T-helper 1 cell treated with Interleukin-12 subunit alpha and Interleukin-12 subunit beta and Interleukin-4 antibody, amounts not matched to agents 30 μg/mL and 1 μg/mL, for 36 hours (primary cell): ENCODE measurements at regions not wholly inside any gene's neighbourhood (a gene's known extent, or its start where the extent isn't known, plus 50 kb on each side); places are given as distances from the start of the nearest gene placed in this dataset.

Experiments
- H3K27ac Mint-ChIP-seq: one replicate; pipeline ENCODE4 v1.8.0; 2021; ENCODE audit warnings: mild to moderate bottlenecking, mixed read lengths
- H3K27me3 Mint-ChIP-seq: one replicate; pipeline ENCODE4 v1.8.0; 2021; ENCODE audit warnings: low read depth, mixed read lengths
- H3K36me3 Mint-ChIP-seq: one replicate; pipeline ENCODE4 v1.8.0; 2021; ENCODE audit warnings: low read depth, mixed read lengths
- H3K4me1 Mint-ChIP-seq: one replicate; pipeline ENCODE4 v1.8.0; 2021; ENCODE audit warnings: low read depth, mixed read lengths
- H3K4me3 Mint-ChIP-seq: one replicate; pipeline ENCODE4 v1.8.0; 2021; ENCODE audit warnings: mild to moderate bottlenecking, moderate library complexity, mixed read lengths
- H3K9me3 Mint-ChIP-seq: one replicate; pipeline ENCODE4 v1.8.0; 2021; ENCODE audit warnings: mixed read lengths

DNA sequence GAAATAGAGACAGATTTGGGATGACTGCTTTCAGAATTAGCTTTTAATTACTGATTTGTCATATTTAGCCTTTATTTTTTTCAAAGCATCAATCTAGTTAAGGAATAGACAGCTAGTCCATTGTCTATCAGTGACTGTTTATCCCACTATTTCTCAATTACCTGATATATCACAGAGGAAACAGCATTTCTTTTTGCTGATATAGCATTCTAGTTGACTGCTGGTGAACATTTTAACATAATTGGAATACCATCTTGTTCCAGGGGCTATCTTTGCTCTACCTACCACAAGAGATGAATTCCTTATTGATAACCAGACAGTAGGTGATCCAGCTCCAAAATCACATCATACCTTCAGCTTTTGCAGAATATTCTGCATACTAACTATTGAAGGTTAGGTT lies 982.7 kb downstream of the SQOR start:
- no peaks in the 10 kb centered on the region for H3K36me3 Mint-ChIP-seq
- H3K4me1 Mint-ChIP-seq = no peaks in the 10 kb centered on the region
- no peak overlapping the region for H3K27ac Mint-ChIP-seq
- H3K9me3 Mint-ChIP-seq = peaks cover 19% of the 10 kb centered on the region
- H3K4me3 Mint-ChIP-seq = no peak overlapping the region
- no peaks in the 10 kb centered on the region for H3K27me3 Mint-ChIP-seq

DNA sequence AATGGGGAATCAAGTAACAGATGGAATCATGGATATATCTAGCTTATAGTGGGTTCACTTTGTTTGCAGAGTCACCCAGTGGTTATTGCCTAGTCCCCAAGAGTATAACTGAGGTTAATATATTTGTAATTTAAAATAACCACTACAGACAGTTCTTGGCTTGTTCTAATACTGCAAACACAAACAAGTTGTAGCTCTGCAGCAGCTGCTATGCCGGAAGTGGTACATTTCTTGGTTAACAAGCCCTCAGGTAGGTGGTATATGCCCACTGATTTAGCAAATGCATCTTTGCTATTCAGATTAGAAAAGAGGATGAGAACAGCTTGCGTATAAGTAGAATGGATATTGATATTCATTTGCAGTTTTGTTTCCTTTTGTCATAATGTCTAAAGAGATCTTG lies 984.2 kb downstream of the SQOR start:
- Mint-ChIP-seq H3K36me3 (no peaks in the 10 kb centered on the region), H3K4me3 (no peak overlapping the region), H3K27me3 (no peaks in the 10 kb centered on the region)

DNA sequence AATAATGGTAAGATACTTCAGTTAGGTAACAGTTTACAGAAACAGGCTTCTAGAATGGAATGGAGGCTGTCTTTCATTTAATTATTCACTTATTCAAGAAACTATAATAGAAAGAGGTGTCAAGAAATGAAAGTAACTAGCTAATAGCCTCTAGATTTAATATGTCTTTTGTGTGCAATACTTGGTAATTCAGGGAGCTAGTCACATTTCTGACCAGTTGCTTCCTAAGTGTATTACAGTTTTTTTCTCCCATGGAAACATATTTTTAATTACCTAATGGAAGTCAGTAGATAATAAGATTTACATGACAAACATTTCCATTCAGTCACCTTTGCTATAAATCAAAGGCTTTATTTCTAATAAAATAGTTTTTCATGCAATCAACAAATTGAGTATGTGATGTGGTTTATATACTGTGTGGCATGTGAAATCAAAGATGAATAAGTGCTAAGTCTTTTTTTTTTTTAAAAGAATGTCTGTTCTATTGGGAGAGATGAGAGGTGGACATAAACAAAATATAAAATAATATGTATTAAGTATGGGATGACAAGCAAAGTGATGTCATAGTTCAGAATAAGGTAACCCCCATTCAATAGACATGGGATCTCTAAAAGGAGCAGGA lies 985.7 kb downstream of the SQOR start:
- H3K4me1 Mint-ChIP-seq = no peaks in the 10 kb centered on the region
- H3K27ac Mint-ChIP-seq = no peak overlapping the region
- H3K4me3 Mint-ChIP-seq = no peak overlapping the region
- no peaks in the 10 kb centered on the region for H3K27me3 Mint-ChIP-seq
- H3K36me3 Mint-ChIP-seq = no peaks in the 10 kb centered on the region
- H3K9me3 Mint-ChIP-seq = peaks cover 31% of the 10 kb centered on the region

More for the DNA sequence above, 984.2 kb downstream of the SQOR start:
- peaks cover 23% of the 10 kb centered on the region for H3K9me3 Mint-ChIP-seq
- no peaks in the 10 kb centered on the region for H3K4me1 Mint-ChIP-seq
- no peak overlapping the region for H3K27ac Mint-ChIP-seq

DNA sequence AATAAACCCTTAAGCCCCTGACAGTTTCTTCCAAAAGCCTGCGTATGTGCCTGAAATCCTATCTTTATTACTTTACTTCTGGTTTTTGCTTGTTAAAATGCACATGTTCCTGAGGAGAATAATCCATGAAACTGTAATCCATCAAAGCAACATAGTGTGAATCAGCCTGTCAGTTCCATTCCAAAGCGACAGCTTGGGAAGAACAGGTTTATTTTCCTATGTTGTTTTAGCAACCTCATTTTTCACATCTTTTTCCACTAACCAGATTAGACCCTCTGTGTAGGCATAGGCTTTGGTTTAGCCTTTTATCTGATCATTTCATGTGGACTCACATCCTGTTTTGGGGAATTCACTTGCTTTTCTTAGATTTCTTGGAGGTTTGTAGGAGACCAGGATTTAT lies 988.0 kb downstream of the SQOR start:
- H3K4me1 Mint-ChIP-seq = no peaks in the 10 kb centered on the region
- H3K27me3 Mint-ChIP-seq = no peaks in the 10 kb centered on the region
- peaks cover 35% of the 10 kb centered on the region for H3K9me3 Mint-ChIP-seq
- H3K27ac Mint-ChIP-seq = no peak overlapping the region
- H3K4me3 Mint-ChIP-seq = no peak overlapping the region
- no peaks in the 10 kb centered on the region for H3K36me3 Mint-ChIP-seq

DNA sequence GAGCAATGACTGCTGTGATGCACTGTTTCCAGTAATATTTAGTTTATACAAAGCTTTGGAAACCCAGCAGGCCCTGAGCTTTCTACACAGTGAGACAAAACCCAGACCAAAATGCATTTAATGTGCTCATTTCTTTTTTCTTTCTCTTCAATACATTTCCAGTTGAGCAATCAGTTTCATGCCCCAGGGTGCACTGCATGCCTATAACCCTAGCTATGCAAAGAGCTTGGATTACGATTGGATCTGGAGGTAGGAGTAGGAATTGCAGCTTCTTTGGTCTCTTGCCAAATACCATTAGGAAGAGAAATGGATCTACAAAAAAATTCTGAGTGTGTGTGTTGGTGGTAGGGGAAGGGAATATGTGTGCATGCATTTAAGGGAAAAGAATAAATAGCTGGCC lies 1001.4 kb downstream of the SQOR start:
- no peak overlapping the region for H3K27ac Mint-ChIP-seq
- no peaks in the 10 kb centered on the region for H3K36me3 Mint-ChIP-seq
- H3K4me3 Mint-ChIP-seq = no peak overlapping the region
- H3K4me1 Mint-ChIP-seq = no peaks in the 10 kb centered on the region
- no peaks in the 10 kb centered on the region for H3K27me3 Mint-ChIP-seq
- peaks cover 8% of the 10 kb centered on the region for H3K9me3 Mint-ChIP-seq

DNA sequence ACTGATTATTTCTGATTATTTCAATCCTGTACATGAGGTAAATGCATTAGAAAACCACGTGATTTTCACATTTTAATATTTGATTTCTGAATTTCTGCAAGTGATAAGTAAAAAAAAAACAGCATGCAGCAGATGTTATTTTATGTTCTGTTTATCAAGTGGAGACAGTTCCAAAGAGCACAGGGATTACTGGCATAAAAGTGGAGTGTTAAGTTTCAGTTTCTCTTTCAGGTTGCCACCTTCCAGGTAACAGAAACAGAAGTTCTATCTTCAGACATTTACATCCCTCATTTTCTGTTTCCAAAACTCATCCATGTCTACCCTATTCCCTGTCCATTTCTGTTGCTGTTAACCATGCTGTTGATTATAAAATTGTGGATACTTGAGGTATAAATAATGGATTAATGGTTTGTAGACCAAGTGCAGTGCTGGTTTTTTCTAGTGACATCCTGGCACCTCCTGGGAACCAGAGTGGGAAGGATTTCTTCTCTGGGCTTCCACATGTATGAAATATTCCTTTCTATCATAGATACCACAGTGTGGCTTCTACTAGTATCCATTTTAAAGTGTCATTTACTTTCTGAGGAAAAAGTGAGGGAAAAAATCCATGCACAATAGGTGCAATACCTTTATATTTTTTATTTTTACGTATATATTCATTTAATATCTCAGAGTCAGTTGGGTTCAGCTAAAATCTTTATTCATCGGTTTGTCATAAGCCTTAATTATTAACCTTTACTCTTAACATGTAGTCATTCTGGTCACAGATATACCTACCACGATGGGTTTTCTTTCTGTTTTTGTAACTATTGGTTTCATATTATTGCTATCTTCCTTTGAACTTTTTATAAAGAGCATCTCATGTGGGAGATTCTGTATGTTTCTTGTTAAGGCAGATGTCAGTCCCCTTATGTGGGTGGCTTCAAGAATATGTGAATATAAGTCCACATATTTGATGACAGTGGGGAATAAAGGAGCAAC lies 1010.0 kb downstream of the SQOR start:
- H3K9me3 Mint-ChIP-seq = peaks cover 3% of the 10 kb centered on the region
- H3K27me3 Mint-ChIP-seq = no peaks in the 10 kb centered on the region
- no peak overlapping the region for H3K27ac Mint-ChIP-seq
- no peak overlapping the region for H3K4me3 Mint-ChIP-seq
- no peaks in the 10 kb centered on the region for H3K4me1 Mint-ChIP-seq
- H3K36me3 Mint-ChIP-seq = no peaks in the 10 kb centered on the region

DNA sequence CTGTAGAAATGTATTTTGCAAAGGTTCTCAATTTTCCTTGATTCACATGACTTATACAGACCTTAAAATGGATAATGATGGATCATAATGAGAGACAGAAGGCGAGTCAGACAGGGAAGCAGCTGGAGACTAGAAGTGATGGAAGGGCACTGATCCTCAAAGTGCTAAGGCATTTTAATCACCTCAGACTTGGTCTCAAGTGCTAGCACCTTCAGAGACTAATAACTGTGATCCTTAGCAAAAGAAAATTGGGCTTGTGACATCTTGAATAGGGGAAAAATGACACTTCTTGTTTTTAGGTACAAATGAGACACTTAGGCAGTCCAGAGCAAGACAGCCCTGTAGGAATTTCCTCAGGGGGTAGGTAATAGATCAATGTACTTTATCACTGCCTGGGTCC lies 1011.7 kb downstream of the SQOR start:
- H3K36me3 Mint-ChIP-seq = no peaks in the 10 kb centered on the region
- H3K4me3 Mint-ChIP-seq = no peak overlapping the region

DNA sequence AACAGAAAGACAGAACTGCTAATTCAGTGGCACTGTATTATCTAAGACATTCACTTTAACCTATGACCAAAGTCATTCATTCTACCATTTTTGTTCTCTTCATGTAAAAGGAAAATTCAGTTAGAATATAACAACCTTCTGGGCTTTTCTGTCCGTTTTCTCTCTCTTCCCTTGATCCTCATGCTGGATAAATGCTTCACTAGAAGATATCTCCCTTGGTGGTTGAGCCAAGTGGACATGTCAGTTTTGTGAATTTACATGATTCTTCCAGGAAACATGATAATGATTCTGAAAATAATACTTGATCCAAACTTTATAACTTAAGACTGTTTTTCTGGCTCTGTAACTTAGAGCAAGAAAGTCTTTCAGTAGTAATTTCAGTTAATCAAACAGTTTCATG lies 1012.2 kb downstream of the SQOR start:
- Mint-ChIP-seq H3K9me3 (peaks cover 2% of the 10 kb centered on the region), H3K27ac (no peak overlapping the region), H3K4me3 (no peak overlapping the region), H3K27me3 (no peaks in the 10 kb centered on the region), H3K36me3 (no peaks in the 10 kb centered on the region), H3K4me1 (no peaks in the 10 kb centered on the region)

More for the DNA sequence above, 1011.7 kb downstream of the SQOR start:
- Mint-ChIP-seq H3K9me3 (peaks cover 2% of the 10 kb centered on the region), H3K4me1 (no peaks in the 10 kb centered on the region), H3K27me3 (no peaks in the 10 kb centered on the region), H3K27ac (no peak overlapping the region)

DNA sequence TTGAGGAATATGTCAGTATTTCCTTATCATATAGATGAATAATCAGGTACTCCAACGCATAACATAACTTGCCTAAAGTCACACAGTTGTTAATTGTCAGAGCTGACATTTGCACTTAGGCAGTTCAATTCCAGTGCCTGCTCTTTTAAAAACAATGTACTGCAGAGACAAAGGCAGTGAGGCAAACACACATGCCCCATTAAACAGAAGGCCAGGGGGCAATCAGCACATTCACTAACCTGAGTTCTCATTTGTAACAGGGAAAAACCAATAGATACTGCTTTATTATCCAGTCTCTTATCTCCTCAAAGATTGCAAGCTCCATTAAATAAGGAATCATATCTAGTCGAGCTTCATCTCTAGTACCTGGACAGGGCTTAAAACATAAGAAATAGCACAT lies 1017.4 kb downstream of the SQOR start:
- H3K27me3 Mint-ChIP-seq = no peaks in the 10 kb centered on the region
- no peaks in the 10 kb centered on the region for H3K4me1 Mint-ChIP-seq
- no peak overlapping the region for H3K4me3 Mint-ChIP-seq
- no peaks in the 10 kb centered on the region for H3K36me3 Mint-ChIP-seq
- peaks cover 7% of the 10 kb centered on the region for H3K9me3 Mint-ChIP-seq
- no peak overlapping the region for H3K27ac Mint-ChIP-seq

DNA sequence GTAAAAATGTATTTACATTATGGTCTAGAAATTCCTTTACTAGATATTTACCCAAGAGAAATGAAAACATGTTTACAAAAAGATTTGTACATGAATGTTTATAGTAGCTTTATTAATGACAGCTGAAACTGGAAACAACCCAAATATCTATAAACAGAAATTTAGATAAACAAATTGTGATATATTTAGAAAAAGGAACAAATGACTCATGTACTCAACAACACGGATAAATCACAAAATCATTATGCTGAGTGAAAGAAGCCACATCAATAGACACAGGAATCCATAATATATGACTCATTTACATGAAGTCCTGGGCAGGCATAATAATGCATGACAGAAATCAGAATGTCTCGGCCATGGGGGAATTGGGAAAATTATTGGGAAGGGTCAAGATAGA lies 1020.2 kb downstream of the SQOR start:
- Mint-ChIP-seq H3K36me3 (no peaks in the 10 kb centered on the region), H3K4me1 (no peaks in the 10 kb centered on the region)

DNA sequence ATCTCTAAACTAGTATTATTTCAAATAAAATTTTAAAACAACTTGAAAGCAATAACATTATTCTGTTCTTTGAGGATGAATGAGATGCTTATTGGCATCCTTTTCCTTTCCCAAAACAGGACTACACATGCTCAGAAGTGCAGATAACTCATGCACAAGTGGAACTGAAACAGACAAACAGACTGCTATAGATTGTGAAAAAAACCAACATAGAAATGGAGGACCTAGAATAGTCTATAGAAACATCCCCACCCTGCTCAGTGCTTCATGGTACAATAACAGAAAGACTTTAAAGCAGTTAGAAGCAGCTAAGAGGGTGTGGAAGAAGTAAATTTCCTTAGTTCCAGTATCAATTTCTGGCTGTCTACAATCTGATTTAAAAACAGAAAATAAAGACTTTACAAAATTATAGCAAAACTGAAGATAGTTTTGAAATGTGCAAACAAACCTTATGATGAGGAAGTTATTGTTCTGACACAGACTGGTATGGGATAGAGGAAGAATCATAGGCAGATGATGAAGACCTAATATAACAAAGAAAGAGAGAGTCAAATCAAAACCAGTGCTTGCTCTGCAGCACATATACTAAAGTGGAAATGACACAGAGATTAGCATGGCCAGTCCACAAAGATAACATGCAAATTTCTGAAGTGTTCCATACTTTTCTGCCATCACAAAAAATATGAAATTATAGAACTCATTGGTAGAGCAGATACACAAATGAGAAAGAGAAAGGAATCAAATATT lies 1025.4 kb downstream of the SQOR start:
- Mint-ChIP-seq H3K4me3 (no peak overlapping the region), H3K27ac (no peak overlapping the region), H3K9me3 (peaks cover 16% of the 10 kb centered on the region), H3K4me1 (no peaks in the 10 kb centered on the region), H3K27me3 (no peaks in the 10 kb centered on the region), H3K36me3 (no peaks in the 10 kb centered on the region)

More for the DNA sequence above, 1020.2 kb downstream of the SQOR start:
- no peaks in the 10 kb centered on the region for H3K27me3 Mint-ChIP-seq
- no peak overlapping the region for H3K4me3 Mint-ChIP-seq
- H3K9me3 Mint-ChIP-seq = peaks cover 5% of the 10 kb centered on the region
- H3K27ac Mint-ChIP-seq = no peak overlapping the region

DNA sequence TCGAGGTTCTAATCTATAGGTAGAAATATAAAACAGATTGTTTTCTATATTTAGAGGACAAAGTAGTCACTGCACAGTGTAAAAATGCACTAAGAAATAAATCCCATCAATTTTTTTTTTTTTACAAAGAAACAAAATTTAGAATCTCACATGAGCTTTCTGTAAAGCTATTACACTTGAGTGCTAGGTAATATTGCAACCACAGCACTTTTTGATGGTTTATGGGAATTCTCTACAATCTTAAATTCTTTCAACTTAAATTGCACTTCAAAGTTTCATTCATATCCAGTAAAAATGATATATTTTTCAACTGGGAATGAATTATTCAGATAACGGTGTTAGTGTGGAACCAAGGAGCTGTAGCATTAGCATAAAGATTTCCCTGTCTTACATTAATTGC lies 1035.4 kb downstream of the SQOR start:
- H3K27me3 Mint-ChIP-seq = no peaks in the 10 kb centered on the region
- H3K36me3 Mint-ChIP-seq = no peaks in the 10 kb centered on the region
- peaks cover 14% of the 10 kb centered on the region for H3K9me3 Mint-ChIP-seq
- H3K27ac Mint-ChIP-seq = no peak overlapping the region
- H3K4me1 Mint-ChIP-seq = no peaks in the 10 kb centered on the region
- H3K4me3 Mint-ChIP-seq = no peak overlapping the region

DNA sequence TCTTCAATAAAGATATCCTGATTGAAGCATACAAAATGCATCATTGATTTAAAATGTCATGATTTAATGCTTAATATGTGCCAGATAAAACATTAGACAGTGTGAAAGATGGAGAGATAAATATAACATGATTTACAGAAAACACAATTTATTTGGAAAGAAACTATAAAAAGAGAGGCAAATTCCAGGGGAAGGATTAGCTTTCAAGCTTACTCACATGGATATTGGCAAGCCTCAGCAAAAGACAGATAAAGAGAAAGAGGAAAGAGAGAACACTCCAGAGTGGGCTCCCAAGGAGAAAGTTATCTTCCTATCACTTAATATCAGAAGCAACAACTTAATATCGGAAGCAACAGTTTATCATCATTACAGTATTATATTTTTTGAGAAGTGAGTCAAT lies 1036.5 kb downstream of the SQOR start:
- Mint-ChIP-seq H3K9me3 (peaks cover 14% of the 10 kb centered on the region), H3K36me3 (no peaks in the 10 kb centered on the region), H3K27me3 (no peaks in the 10 kb centered on the region)

DNA sequence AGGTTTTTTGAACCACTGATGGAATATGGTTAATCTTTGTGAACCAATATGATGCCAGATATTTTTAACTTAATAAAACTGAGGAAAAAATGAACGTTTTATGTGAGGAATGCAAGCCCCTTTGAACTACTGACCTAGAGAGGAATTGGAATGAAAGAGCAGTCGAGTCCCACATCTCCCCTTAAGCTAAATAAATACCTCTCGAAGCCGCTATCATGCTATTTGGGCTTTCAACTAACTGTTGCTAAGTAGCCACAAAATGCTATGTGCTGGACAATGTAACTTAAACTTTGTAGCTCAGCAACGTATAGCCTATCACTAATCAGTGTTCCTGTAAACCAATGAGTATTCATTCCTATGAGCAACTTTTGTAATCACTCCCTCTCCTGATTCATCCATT lies 1037.2 kb downstream of the SQOR start:
- Mint-ChIP-seq H3K36me3 (no peaks in the 10 kb centered on the region), H3K4me3 (no peak overlapping the region), H3K27ac (no peak overlapping the region), H3K9me3 (peaks cover 14% of the 10 kb centered on the region), H3K27me3 (no peaks in the 10 kb centered on the region), H3K4me1 (no peaks in the 10 kb centered on the region)

More for the DNA sequence above, 1036.5 kb downstream of the SQOR start:
- H3K27ac Mint-ChIP-seq = no peak overlapping the region
- no peak overlapping the region for H3K4me3 Mint-ChIP-seq
- H3K4me1 Mint-ChIP-seq = no peaks in the 10 kb centered on the region
